ENCODE measurements at regions not wholly inside any gene's neighbourhood (a gene's known extent, or its start where the extent isn't known, plus 50 kb on each side); places are given as distances from the start of the nearest gene placed in this dataset.

- no peak overlapping the region for H3K27ac ChIP-seq (ENCODE audit: low read depth, low read length)
These were observed 154.4 kb downstream of the BMP2 start for GRCh38 chr20:6921717-6922386.

GRCh38 chr20:6924681-6925080, 157.2 kb downstream of the BMP2 start:
- no peak for DNase-seq
- H3K36me3 ChIP-seq (ENCODE audit: control insufficient read depth, insufficient read depth, low read length) = no peaks in the 10 kb centered on the region
- no peak overlapping the region for H3K4me3 ChIP-seq (ENCODE audit: low read length)
- H3K9me3 Mint-ChIP-seq = peaks cover 10% of the 10 kb centered on the region
- H3K4me3 Mint-ChIP-seq = no peak overlapping the region
- no peaks in the 10 kb centered on the region for H3K27me3 ChIP-seq (ENCODE audit: control insufficient read depth, insufficient read depth, low read length, poor library complexity, severe bottlenecking)
- no peak overlapping the region for H3K27ac Mint-ChIP-seq
- H3K9ac ChIP-seq (ENCODE audit: extremely low read depth, low read length, poor library complexity, severe bottlenecking) = no peak overlapping the region
- H3K4me1 Mint-ChIP-seq = peaks cover 20% of the 10 kb centered on the region
- peaks cover 7% of the 10 kb centered on the region for H3K9me3 ChIP-seq (ENCODE audit: control insufficient read depth, low read length)
- H3K4me1 ChIP-seq (ENCODE audit: control insufficient read depth, insufficient read depth, low read length) = peaks cover 12% of the 10 kb centered on the region
- TF ChIP-seq, protein P1, sequence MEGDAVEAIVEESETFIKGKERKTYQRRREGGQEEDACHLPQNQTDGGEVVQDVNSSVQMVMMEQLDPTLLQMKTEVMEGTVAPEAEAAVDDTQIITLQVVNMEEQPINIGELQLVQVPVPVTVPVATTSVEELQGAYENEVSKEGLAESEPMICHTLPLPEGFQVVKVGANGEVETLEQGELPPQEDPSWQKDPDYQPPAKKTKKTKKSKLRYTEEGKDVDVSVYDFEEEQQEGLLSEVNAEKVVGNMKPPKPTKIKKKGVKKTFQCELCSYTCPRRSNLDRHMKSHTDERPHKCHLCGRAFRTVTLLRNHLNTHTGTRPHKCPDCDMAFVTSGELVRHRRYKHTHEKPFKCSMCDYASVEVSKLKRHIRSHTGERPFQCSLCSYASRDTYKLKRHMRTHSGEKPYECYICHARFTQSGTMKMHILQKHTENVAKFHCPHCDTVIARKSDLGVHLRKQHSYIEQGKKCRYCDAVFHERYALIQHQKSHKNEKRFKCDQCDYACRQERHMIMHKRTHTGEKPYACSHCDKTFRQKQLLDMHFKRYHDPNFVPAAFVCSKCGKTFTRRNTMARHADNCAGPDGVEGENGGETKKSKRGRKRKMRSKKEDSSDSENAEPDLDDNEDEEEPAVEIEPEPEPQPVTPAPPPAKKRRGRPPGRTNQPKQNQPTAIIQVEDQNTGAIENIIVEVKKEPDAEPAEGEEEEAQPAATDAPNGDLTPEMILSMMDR (conservative IDR thresholded peaks at IDR 0.05) = no peak
- no peaks in the 10 kb centered on the region for H3K27me3 Mint-ChIP-seq (ENCODE audit: insufficient read depth)
- H3K27ac ChIP-seq (ENCODE audit: low read depth, low read length) = no peak overlapping the region
- H3K36me3 Mint-ChIP-seq (ENCODE audit: low read depth) = peaks cover 5% of the 10 kb centered on the region

More at GRCh38 chr20:6921717-6922386, 154.4 kb downstream of the BMP2 start:
- H3K27me3 Mint-ChIP-seq (ENCODE audit: insufficient read depth) = no peaks in the 10 kb centered on the region
- H3K4me3 ChIP-seq (ENCODE audit: low read length) = no peak overlapping the region
- 88 to 100% methylated on average over 1 of the region's 1 CpG for WGBS, 2 experiments (ENCODE audit: insufficient coverage in 1 of 2, insufficient read length in 1 of 2)
- no peaks in the 10 kb centered on the region for H3K9me3 ChIP-seq (ENCODE audit: control insufficient read depth, low read length)
- H3K9ac ChIP-seq (ENCODE audit: extremely low read depth, low read length, poor library complexity, severe bottlenecking) = no peak overlapping the region
- DNase-seq = no peak
- no peaks in the 10 kb centered on the region for H3K27me3 ChIP-seq (ENCODE audit: control insufficient read depth, insufficient read depth, low read length, poor library complexity, severe bottlenecking)
- H3K4me3 Mint-ChIP-seq = no peak overlapping the region
- peaks cover 7% of the 10 kb centered on the region for H3K9me3 Mint-ChIP-seq
- H3K36me3 ChIP-seq (ENCODE audit: control insufficient read depth, insufficient read depth, low read length) = no peaks in the 10 kb centered on the region
- H3K4me1 ChIP-seq (ENCODE audit: control insufficient read depth, insufficient read depth, low read length) = peaks cover 13% of the 10 kb centered on the region
- TF ChIP-seq, protein P1 (conservative IDR thresholded peaks at IDR 0.05) = no peak
- peaks cover 22% of the 10 kb centered on the region for H3K4me1 Mint-ChIP-seq
- peaks cover 2% of the 10 kb centered on the region for H3K36me3 Mint-ChIP-seq (ENCODE audit: low read depth)
- no peak overlapping the region for H3K27ac Mint-ChIP-seq

GRCh38 chr20:6925744-6926278, 158.3 kb downstream of the BMP2 start:
- Histone ChIP-seq H3K4me1 (ENCODE audit: control insufficient read depth, insufficient read depth, low read length) (peaks cover 7% of the 10 kb centered on the region), H3K27ac (ENCODE audit: low read depth, low read length) (no peak overlapping the region), H3K27me3 (ENCODE audit: control insufficient read depth, insufficient read depth, low read length, poor library complexity, severe bottlenecking) (no peaks in the 10 kb centered on the region), H3K9ac (ENCODE audit: extremely low read depth, low read length, poor library complexity, severe bottlenecking) (no peak overlapping the region), H3K9me3 (ENCODE audit: control insufficient read depth, low read length) (peaks cover 7% of the 10 kb centered on the region), H3K4me3 (ENCODE audit: low read length) (no peak overlapping the region), H3K36me3 (ENCODE audit: control insufficient read depth, insufficient read depth, low read length) (no peaks in the 10 kb centered on the region)
- H3K27me3 Mint-ChIP-seq (ENCODE audit: insufficient read depth) = no peaks in the 10 kb centered on the region
- peaks cover 10% of the 10 kb centered on the region for H3K9me3 Mint-ChIP-seq
- no peak for DNase-seq
- 89 to 100% methylated on average over 2 of the region's 2 CpGs for WGBS, 2 experiments (ENCODE audit: insufficient coverage in 1 of 2, insufficient read length in 1 of 2)
- peaks cover 5% of the 10 kb centered on the region for H3K36me3 Mint-ChIP-seq (ENCODE audit: low read depth)
- peaks cover 20% of the 10 kb centered on the region for H3K4me1 Mint-ChIP-seq
- no peak overlapping the region for H3K4me3 Mint-ChIP-seq
- TF ChIP-seq, protein P1 (conservative IDR thresholded peaks at IDR 0.05) = no peak
- no peak overlapping the region for H3K27ac Mint-ChIP-seq

Measured in endodermal cell (in vitro differentiated cells).